ENCODE measurements at regions not wholly inside any gene's neighbourhood (a gene's known extent, or its start where the extent isn't known, plus 50 kb on each side); places are given as distances from the start of the nearest gene placed in this dataset.

- TF ChIP-seq POLR2A (IDR thresholded peaks at IDR 0.05; ENCODE audit: low read length) (no peak), GATA1 (IDR thresholded peaks at IDR 0.05; ENCODE audit: low read depth, low read length) (no peak)
Observed at GRCh38 chr2:144137272-144137671, 382.6 kb downstream of the ZEB2 start.

Measured in erythroblast (primary cell).